ENCODE measurements at regions not wholly inside any gene's neighbourhood (a gene's known extent, or its start where the extent isn't known, plus 50 kb on each side); places are given as distances from the start of the nearest gene placed in this dataset.
"Not testable (repeated sequence)": the region's sequence is repeated elsewhere in the genome, so short reads cannot be mapped to it uniquely, and the experiment has no call there.

DNA sequence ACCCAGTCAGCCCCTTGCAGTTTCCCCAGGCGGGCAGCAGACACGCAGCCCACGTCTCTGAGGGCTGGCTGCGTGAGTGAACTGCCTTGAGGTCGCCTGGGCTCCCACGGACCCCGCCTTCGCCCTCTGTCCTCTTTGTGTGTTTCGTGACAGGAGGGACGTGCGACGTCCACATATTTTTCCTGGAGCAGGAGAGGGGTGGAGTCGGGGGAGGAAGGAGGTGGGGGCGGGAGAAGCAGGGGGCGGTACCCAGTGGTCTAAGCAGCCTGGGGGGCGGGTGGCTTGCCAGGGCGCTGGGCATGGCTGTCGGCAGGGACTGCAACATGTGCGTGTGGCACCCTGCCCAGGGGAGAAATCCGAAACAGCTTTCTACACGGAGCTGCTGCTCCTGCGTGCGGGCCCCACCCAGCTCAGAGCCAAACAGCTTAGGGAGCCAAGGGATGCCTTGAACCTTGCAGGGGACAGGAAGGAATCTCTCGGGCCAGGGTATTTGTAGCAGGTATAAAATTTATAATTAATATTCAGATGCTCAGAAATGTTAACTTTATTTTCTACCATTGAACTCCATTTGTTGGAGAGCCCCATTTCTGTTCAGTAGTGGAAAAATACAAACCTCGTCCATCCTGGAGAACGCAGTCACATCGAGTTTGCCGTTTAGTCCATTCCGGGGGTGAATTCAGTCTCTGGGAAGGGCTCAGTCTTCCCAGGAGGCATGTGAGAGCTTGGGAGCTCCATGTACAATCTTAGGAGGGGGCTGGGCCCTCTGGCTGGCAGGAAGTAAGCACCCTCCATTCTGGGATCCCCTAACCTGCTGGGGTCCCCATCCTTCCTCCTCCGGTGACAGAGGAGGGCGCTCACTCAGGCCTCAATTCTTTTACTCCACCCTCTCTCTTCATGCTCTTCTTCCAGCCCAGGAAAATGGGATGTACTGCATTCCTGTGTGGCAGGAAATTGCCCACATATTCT is 79.1 kb upstream of the MEF2A start:
- DNase-seq = peak; percentile 87
- Histone ChIP-seq H3K4me3 (ENCODE audit: insufficient read depth, low read depth, low read length) (peak overlapping the region; percentile 51), H3K27me3 (ENCODE audit: control insufficient read depth, insufficient read depth, low read length) (peaks cover 3% of the 10 kb centered on the region; the same call in 1 of the 2 replicates), H3K36me3 (replicated peaks; ENCODE audit: control insufficient read depth, insufficient read depth, low read length) (no peaks in the 10 kb centered on the region)

DNA sequence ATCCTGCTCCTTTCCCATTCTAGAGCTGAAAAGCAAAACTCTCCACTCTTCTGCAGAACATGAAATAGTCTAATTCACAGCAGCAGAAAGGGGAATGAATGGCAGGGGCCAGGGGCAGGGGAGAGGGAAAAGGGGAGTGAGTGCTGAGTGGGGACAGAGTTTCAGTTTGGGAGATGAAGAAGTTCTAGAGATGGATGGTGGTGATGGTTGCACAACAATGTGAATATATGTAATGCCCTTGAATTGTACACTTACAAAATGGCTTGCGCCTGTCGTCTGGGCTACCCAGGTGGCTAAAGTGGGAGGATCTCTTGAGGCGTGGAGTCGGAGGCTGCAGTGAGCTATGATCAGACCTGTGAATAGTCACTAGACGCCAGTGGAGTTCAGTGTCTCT is 78.5 kb upstream of the MEF2A start:
- Histone ChIP-seq H3K36me3 (replicated peaks; ENCODE audit: control insufficient read depth, insufficient read depth, low read length) (no peaks in the 10 kb centered on the region), H3K27me3 (ENCODE audit: control insufficient read depth, insufficient read depth, low read length) (peaks cover 3% of the 10 kb centered on the region; the same call in 1 of the 2 replicates), H3K4me3 (ENCODE audit: insufficient read depth, low read depth, low read length) (peak overlapping the region; percentile 51; the same call in 1 of the 2 replicates)
- DNase-seq = no peak

DNA sequence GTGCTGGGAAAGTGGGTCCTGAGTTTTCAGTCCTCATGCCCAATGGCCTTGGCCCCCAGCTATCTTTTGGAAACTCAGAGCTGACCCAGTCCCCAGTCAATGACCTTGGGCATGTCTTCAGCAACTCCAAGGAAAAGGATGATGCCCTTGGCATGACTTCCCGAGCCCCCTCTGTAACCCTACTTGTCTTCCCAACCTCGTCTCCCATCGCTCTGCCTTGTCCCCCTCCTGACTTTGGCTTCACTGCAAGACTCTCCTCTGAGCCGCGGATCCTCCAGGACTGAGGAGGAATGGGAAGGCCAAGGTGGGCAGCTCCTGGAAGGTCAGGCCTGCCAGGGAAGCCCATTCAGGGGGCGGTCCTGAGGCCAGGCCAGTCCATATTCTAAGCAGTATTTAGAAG is 73.5 kb upstream of the MEF2A start:
- H3K36me3 ChIP-seq (replicated peaks; ENCODE audit: control insufficient read depth, insufficient read depth, low read length) = no peaks in the 10 kb centered on the region
- no peaks in the 10 kb centered on the region for H3K27me3 ChIP-seq (ENCODE audit: control insufficient read depth, insufficient read depth, low read length)
- DNase-seq = no peak
- no peak overlapping the region for H3K4me3 ChIP-seq (ENCODE audit: insufficient read depth, low read depth, low read length)

DNA sequence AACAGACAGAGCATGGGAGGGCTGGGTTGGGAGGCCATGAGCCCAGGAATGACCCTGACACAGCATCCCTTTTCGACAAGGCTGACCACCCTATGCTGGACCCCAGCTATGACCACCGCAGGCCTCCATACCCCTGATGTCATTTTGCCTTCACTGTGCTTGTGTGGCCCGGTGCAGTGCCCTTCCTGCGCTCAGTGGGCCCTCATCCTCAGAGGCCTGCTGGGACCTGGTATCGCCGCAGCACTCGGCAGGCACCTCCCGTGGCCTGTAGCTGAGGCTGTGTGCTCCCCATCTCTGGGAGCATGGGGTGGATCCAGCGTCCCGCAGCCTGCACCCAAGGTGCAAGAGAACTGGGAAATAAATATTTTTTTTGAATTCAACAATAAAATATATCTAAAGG is 73.1 kb upstream of the MEF2A start:
- no peak for DNase-seq
- Histone ChIP-seq H3K27me3 (ENCODE audit: control insufficient read depth, insufficient read depth, low read length) (no peaks in the 10 kb centered on the region), H3K36me3 (replicated peaks; ENCODE audit: control insufficient read depth, insufficient read depth, low read length) (no peaks in the 10 kb centered on the region), H3K4me3 (ENCODE audit: insufficient read depth, low read depth, low read length) (no peak overlapping the region)

DNA sequence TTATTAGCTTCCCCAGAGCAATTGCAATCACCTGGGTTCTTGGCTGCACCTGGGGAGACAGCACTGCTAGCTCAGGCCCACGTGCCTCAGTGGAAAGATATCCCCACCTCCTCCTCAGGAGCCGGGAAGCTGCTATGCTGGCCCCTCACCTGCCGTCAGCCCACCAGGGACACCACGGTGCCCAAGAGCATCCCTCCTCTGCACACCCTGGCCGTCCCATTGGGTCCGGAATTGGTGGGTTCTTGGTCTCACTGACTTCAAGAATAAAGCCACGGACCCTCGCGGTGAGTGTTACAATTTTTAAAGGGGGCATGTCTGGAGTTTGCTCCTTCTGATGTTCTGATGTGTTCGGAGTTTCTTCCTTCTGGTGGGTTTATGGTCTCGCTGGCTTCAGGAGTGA is 72.3 kb upstream of the MEF2A start:
- no peaks in the 10 kb centered on the region for H3K27me3 ChIP-seq (ENCODE audit: control insufficient read depth, insufficient read depth, low read length)
- no peak overlapping the region for H3K4me3 ChIP-seq (ENCODE audit: insufficient read depth, low read depth, low read length)
- DNase-seq = no peak
- no peaks in the 10 kb centered on the region for H3K36me3 ChIP-seq (replicated peaks; ENCODE audit: control insufficient read depth, insufficient read depth, low read length)

DNA sequence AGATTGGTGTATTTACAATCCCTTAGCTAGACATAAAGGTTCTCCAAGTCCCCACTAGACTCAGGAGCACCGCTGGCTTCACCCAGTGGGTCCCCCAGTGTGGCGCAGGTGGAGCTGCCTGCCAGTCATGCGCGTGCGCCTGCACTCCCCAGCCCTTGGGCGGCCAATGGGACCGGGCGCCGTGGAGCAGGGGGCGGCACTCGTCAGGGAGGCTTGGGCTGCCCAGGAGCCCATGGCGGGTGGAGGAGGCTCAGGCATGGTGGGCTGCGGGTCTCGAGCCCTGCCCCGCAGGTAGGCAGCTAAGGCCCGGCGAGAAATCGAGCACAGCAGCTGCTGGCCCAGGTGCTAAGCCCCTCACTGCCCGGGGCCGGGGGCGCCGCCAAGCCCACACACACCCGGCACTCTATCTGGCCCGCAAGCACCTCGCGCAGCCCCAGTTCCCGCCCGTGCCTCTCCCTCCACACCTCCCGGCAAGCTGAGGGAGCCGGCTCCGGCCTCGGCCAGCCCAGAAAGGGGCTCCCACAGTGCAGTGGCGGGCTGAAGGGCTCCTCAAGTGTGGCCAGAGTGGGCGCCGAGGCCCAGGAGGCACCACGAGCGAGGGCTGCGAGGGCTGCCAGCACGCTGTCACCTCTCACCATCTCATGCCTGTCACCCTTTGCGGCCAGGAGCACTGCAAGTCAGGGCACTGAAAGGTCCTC is 71.1 kb upstream of the MEF2A start:
- H3K4me3 ChIP-seq (ENCODE audit: insufficient read depth, low read depth, low read length); DNase-seq; H3K27me3 ChIP-seq (ENCODE audit: control insufficient read depth, insufficient read depth, low read length); H3K36me3 ChIP-seq (replicated peaks; ENCODE audit: control insufficient read depth, insufficient read depth, low read length): not testable (repeated sequence)

DNA sequence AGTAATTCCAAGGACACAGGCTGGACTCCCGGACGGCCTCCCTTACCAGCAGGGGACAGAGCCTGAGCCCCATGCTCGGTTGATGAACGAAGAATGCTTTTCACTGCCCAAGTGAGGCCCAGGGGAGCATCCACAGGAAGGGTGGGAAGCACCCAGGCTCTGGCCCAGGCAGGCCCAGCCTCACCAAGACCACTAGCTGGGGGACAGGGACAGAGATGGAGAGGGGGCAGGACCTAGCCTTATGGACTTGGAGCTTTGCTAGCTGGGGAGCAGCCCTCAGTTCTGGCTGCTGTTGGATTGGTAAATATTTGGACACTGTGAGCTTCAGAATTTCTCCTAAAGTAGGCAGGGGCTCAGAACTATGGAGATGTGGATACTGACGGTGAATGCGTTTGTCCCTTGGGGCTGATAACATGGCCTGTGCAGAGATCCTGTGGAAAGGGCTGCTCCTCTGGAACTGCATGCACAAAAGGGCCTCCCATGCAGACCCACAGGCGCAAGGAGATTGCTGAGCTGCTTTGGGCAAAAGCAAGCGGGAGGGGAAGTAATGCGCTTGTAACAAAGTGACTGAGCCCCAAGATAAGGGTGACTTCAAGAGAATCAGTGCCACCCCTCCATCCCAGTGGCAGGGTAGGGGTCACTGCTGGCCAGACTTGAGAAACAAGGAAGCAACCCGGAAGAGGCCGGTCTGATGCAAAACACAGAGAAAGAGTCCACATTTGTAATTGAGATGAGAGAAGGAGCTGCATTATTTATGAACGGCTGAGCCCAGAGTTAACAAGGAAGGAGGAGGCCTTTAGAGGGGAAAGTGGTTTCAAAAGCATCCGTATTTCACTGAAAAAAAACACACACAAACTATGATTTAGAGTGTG is 70.1 kb upstream of the MEF2A start:
- H3K27me3 ChIP-seq (ENCODE audit: control insufficient read depth, insufficient read depth, low read length) = no peaks in the 10 kb centered on the region
- no peaks in the 10 kb centered on the region for H3K36me3 ChIP-seq (replicated peaks; ENCODE audit: control insufficient read depth, insufficient read depth, low read length)
- H3K4me3 ChIP-seq (ENCODE audit: insufficient read depth, low read depth, low read length) = no peak overlapping the region
- peak; percentile 45 for DNase-seq

DNA sequence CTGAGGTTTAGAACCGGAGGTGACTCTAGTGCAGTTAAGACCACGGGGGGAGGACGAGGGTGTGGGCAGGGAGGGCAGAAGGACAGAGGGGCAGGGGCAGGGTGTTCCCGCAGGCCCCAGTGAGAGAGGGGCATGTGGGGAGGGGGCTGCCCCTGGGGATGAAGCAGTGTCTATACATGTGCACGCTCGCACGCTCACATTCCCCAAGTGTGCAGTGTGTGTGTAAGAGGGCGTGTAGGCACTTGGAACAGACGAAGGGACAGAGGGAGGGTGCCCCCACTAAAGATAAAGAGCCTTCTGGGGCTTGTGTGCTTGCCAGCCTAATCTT is 69.5 kb upstream of the MEF2A start:
- H3K36me3 ChIP-seq (replicated peaks; ENCODE audit: control insufficient read depth, insufficient read depth, low read length) = no peaks in the 10 kb centered on the region
- no peak for DNase-seq
- no peak overlapping the region for H3K4me3 ChIP-seq (ENCODE audit: insufficient read depth, low read depth, low read length)
- H3K27me3 ChIP-seq (ENCODE audit: control insufficient read depth, insufficient read depth, low read length) = no peaks in the 10 kb centered on the region

DNA sequence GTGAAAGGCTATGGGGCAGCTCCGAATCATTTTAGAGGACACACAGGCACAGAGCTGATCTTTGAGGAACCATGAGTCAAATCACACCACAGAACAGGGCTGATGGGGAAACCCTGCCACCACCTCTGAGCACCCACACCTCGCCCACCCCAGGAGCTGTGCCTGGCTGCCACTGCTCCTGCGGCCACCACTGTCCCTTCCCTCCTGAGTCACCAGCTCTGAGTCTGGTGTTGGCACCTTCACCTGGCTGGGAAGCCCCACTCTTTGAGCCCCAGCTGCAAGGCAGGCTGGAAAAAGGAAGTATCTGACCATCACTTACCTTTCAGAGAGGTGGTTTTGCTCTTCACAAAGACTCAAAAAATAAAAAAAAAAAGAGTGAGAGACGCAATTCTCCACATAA is 63.6 kb upstream of the MEF2A start:
- Histone ChIP-seq H3K27me3 (ENCODE audit: control insufficient read depth, insufficient read depth, low read length) (no peaks in the 10 kb centered on the region), H3K4me3 (ENCODE audit: insufficient read depth, low read depth, low read length) (no peak overlapping the region), H3K36me3 (replicated peaks; ENCODE audit: control insufficient read depth, insufficient read depth, low read length) (no peaks in the 10 kb centered on the region)
- DNase-seq = no peak

DNA sequence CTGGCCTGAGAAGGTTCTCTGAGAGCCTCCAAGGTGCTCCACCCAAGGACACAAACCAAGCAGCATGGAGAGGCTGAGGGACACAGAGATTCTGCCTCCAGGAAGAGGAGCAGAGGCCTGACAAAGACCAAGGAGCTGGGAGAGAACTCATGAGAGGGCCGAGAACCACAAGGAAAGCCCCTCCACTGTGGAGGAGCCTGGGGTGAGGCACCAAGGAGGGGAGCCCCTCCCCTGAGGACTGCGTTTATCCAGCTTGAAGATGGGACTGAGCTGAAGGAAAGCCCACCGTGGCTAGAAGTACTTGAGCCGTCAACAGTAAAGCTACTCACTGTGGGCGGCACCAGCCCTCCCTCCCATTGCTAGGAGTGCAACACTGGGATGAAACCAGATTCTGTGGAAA is 63.1 kb upstream of the MEF2A start:
- no peak for DNase-seq
- Histone ChIP-seq H3K36me3 (replicated peaks; ENCODE audit: control insufficient read depth, insufficient read depth, low read length) (no peaks in the 10 kb centered on the region), H3K27me3 (ENCODE audit: control insufficient read depth, insufficient read depth, low read length) (no peaks in the 10 kb centered on the region), H3K4me3 (ENCODE audit: insufficient read depth, low read depth, low read length) (no peak overlapping the region)

DNA sequence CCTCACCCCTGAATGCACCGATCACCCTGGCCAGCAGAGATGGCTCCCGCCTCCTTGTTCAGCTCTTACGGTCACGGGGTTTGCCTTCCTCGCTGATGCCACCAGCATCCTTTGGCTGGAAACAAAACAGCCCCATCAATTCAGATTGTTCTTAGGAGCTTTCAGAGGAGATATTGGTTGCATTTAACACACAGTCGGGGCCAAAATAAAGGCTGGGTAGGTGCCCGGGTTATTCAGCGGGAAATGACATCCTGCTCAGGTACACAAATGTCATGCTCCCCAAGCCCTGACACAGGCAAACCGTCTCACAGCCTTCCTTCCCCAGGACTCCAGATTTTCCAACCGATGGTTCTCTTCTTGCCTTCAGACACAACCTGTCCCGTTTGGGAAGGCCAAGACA is 62.4 kb upstream of the MEF2A start:
- Histone ChIP-seq H3K4me3 (ENCODE audit: insufficient read depth, low read depth, low read length) (no peak overlapping the region), H3K36me3 (replicated peaks; ENCODE audit: control insufficient read depth, insufficient read depth, low read length) (no peaks in the 10 kb centered on the region), H3K27me3 (ENCODE audit: control insufficient read depth, insufficient read depth, low read length) (no peaks in the 10 kb centered on the region)
- no peak for DNase-seq

DNA sequence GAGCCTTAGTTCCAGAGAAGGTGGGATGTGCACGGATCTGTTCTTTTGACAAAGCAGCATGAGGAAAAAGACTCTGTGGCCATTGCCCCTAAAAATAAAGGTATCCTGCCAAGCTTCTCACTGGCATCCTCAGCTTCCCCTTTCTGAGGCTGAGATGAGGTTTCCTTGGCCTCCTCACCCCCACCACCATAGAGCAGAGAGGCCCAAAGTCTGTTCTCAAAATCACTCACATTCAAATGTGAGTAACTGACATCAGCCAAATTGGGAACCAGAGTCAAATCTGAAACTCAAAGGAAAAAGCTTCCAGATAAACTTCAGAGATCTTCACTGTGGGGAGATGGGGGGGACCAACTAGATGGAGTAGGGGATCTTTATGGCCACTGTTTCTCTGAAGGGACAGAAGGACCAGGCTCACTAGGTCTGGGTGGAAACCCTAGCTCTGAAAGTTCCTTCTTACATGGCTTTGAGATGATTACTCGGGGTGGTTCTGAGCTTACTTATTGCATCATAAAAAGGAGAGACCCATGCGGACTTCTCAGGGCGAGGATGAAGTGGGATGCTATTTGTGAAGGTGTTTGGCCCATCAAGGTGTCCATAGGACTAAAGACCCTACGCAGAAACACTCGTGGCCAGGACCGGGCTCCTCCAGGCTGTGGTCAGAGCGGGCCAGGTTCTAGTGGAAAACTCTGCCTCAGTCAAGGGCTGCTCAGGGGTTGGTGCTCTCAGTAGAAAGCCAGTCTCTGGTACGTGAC is 61.5 kb upstream of the MEF2A start:
- Histone ChIP-seq H3K27me3 (ENCODE audit: control insufficient read depth, insufficient read depth, low read length) (no peaks in the 10 kb centered on the region), H3K36me3 (replicated peaks; ENCODE audit: control insufficient read depth, insufficient read depth, low read length) (no peaks in the 10 kb centered on the region), H3K4me3 (ENCODE audit: insufficient read depth, low read depth, low read length) (no peak overlapping the region)
- no peak for DNase-seq

DNA sequence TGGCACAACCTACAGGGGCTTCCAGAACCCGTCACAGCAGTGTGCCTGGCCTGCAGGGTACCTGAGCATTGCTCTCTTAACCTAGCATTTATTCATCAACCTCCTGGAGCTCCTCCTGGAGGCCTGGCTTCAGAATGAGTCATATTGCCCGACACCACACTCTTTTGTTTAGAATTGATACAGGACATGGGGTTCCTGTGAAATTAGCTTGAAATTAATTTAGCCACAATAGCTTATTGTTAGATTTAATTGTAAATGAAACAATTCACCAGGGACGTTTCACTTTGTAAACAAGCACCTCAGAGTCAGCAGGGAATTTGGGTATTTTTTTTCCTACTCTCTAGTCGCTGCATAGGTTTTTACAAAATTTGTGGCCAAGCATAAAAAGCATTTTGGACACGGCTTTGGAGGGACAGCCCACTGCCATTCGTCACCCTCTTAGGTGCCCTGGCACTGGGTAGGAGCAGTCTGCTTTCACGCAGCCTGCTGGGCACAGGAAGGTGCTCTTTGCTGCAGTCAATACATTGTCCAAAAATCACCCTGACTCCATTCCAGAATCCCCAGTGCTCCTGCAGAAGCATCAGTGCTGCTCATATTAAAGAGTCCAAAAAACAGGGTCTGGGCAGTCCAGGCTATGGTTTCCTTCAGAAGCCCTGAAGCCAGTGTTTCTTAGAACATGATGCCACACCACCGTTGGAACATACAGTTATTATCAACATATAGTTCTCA is 60.8 kb upstream of the MEF2A start:
- no peak overlapping the region for H3K4me3 ChIP-seq (ENCODE audit: insufficient read depth, low read depth, low read length)
- H3K27me3 ChIP-seq (ENCODE audit: control insufficient read depth, insufficient read depth, low read length) = no peaks in the 10 kb centered on the region
- H3K36me3 ChIP-seq (replicated peaks; ENCODE audit: control insufficient read depth, insufficient read depth, low read length) = no peaks in the 10 kb centered on the region
- no peak for DNase-seq
